Occipital lobe (tissue), 1 donor: ENCODE measurements at regions not wholly inside any gene's neighbourhood (a gene's known extent, or its start where the extent isn't known, plus 50 kb on each side); places are given as distances from the start of the nearest gene placed in this dataset.

Experiments used
- DNase-seq: peaks from one replicate; lab custom pipeline; 2025; lab: John Stamatoyannopoulos, UW

- DNase-seq: no peak
Measured at GRCh38 chr3:34238407-34238806, 440.0 kb downstream of the PDCD6IP start.

GRCh38 chr3:34239287-34239686, 440.9 kb downstream of the PDCD6IP start:
- no peak for DNase-seq

- no peak for DNase-seq
Measured at GRCh38 chr3:34239875-34240274, 441.4 kb downstream of the PDCD6IP start.

DNA sequence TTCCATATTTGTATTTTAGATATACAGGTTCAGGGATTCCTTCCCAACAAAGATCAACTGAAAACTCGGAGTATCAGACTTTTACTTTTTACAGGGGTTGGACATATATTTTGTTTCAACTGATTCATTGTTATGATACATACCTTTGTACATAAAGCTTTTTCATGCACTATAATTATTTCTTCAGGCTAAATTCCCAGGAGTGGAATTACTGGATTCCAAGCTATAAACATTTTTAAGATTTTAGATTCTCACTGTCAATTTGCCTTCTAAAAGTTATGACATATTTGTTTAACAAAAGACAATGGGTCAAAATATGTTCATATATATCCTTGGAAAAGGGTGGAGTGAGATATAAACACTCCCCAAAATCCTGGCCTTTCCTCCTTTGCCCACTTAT, 449.0 kb downstream of the PDCD6IP start:
- no peak for DNase-seq

DNA sequence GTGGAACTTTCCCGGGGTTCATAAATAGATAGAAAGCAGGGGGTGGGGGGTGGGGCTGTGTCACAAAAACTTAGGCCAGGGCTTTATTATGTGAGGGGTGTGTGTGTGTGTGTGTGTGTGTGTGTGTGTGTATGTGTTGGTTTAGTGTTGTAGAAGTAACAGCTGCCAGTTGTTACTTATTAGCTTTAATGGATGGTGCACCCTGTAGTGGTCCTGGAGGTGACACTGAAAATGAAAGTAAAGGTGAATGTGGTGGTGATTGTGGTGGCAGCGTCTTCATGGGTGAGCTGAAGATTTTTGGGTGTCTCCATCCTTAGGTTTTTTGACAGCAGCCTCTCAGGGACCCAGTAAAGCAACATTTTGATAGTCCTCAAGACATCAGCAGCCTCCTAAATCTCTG, 449.9 kb downstream of the PDCD6IP start:
- no peak for DNase-seq

DNA sequence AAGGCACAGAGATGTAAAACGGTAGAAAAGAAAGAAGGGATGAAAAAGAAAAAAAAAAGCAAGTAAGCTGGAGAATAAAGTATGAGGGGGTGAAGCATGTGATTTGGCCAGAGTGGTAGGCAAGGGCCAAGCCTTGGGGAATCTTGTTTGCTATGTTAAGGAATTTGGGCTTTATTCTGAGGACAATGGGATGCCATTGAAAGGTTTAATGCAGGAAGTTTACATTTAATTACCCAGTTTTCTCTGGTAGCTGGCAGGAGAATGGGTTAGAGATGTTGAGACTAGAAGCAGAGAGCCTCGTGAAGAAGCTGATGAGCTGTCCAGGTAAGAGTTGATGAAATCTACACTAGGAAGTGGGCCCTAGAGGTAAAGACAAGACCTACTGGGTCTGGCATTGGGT, 455.9 kb downstream of the PDCD6IP start:
- DNase-seq: no peak

GRCh38 chr3:34256021-34256420, 457.6 kb downstream of the PDCD6IP start:
- peak; percentile 15 for DNase-seq

DNA sequence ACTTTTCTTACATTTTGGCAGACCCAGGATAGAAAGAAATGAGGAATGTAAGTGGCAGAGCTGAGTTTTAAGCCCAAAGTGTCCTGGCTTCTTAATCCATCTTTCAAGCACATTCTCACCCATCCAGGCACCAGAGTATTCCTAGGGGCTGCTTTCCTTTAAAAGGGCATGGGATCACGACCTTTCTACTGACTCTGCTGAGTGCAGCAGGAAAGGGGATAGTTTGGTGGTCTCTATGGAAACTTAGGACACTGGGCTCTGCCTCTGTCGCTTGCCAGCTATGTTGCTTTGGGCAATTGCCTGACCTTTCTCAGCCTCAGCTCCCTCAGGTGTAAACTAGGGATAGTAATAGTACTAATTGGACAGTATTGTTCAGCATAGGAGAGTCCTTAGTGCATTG, 458.4 kb downstream of the PDCD6IP start:
- no peak for DNase-seq

DNA sequence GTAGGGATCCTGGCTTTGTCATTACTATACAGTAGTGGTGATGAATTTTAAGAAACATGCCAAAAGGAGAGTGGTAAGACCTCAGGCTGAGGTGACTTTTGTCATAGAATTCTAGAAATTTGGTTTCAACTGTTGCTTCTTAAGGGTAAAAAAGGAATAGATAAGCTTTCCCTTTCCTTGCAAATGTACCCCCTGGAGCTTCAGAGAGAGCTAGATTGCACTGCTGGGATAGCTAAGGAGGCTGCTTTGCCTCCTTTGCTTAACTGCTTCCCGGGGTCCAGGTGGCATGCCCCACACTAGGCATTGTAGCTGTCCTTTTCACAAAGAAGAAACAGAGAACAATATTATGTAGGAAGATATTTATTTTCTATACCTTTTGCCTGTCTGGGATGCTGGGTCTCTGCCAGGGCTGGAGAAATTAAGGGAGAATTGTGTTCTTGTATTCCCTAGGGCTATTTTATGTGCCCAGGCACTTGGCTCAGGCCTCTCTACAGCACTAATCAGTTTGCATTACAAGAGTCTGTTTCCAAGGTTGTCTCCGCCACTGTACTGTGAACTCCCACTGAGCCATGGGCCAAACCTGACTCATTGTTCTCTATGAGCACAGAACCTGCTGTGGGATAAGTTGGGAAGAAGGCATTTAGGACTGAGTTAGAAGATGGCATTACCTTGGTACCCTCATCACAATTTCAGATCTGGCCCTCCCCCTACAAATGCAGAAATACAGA, 460.0 kb downstream of the PDCD6IP start:
- no peak for DNase-seq

GRCh38 chr3:34260271-34261000, 462.0 kb downstream of the PDCD6IP start:
- peak; percentile 44 for DNase-seq

- DNase-seq: no peak
Measured at GRCh38 chr3:34261001-34261385, 462.6 kb downstream of the PDCD6IP start.

- DNase-seq: no peak
Measured at GRCh38 chr3:34263101-34263621, 464.7 kb downstream of the PDCD6IP start.

DNA sequence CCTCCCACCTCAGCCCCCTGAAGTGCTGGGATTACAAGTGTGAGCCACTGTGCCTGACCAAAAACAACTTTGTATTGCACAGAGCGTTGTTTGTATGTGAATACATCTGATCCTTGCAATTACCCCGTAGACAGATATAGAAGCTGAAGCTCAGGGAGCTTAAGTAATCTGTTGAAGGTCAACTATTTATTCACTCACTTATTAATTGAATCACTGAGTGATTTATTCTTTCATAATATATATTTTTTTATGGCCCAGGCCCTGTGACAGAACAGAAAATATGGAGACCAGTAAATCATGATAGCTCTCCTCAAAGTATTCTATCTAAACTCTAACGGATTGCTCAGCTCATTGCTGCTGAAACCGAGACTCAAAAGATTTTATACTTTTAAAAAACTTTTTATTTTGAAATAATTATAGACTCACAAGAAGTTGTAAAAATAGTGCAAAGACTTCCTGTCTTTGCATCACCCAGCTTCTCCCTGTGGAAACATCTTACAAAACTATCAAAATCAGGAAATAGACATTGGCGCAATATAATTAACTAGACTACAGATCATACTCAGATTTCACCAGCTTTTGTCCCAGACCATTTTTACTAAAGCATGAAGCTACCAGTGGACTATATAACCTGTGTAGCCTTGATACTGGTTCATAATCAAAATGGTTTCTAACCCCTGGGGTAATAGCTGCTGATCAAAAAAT, 466.1 kb downstream of the PDCD6IP start:
- DNase-seq: no peak

GRCh38 chr3:34267088-34267487, 468.7 kb downstream of the PDCD6IP start:
- DNase-seq: no peak

GRCh38 chr3:34268032-34268709, 469.7 kb downstream of the PDCD6IP start:
- no peak for DNase-seq

DNA sequence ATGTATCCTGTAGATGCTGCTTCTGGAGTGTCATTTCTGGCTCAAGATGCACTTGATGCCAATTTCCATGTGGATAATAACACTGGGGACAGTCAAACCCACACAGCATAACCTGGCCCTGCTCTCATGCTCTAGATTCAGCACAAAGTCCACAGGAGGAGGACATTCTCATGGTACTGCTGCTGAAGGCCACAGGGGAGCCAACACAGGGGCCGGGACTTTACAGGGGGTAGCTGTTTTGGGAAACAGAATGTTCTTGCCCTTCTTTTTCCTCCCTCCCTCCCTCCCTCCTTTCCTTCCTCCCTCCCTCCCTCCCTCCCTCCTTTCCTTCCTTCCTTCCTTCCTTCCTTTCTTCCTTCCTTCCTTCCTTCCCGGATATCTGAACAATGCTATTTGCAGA, 477.4 kb downstream of the PDCD6IP start:
- DNase-seq: no peak

GRCh38 chr3:34276342-34276741, 477.9 kb downstream of the PDCD6IP start:
- no peak for DNase-seq

DNA sequence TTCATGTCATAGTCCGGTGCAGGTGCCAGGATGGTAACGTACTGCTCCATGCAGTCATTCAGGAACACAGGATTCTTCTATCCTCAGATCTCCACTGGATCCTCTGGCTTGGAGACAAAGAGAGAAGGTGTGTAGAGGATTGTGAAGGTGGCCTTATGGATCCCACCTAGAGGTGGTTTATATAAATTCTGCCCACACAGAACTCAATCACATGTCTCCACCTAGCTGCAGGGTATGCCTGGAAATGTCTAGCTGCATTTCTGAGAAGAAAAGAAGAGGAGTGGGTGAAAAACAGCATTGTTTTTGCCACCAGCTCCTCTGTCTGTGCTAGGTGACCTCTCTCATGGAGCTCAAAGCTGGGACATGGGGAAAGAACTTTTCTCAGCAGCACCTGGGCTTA, 478.7 kb downstream of the PDCD6IP start:
- no peak for DNase-seq

DNA sequence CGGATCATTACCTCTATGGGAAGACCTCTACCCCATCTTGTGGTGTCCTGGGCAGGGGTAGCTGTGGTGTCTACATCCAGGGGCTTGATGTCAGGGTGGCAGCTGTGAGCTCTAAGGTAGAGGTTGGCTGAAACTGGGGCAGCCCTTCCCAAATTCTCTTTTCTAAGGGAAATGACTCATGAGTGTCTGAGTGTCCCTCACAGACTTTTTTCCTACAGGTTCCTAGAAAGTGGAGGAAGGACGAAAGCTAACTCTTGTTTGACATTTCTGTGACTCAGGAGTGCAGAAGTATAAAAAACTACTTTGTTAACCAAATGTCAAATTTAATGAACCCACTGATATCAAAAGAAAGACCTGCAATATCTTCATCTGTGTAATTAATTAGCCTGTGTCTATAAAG, 481.5 kb downstream of the PDCD6IP start:
- no peak for DNase-seq

DNA sequence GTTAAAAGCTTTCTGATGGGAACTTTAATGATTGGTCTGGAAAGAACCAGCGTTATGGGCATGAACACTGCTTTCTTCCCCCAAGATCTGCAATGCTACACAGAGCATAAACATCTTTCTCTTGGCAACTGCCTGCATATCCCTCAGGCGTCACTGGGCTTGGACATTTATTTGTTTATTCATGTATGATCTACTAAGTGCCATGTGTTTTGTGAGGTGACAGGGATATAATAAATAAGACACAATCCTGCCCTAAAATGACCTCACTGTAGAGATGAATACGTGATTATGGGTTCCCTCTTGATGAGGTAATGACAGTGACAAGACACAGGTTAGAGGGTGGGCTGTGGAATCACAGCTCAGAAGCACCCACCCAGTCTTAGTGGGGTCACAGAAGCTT, 485.3 kb downstream of the PDCD6IP start:
- DNase-seq: no peak

GRCh38 chr3:34284959-34285826, 486.8 kb downstream of the PDCD6IP start:
- DNase-seq: no peak
